H1 (cell line): ENCODE measurements at regions not wholly inside any gene's neighbourhood (a gene's known extent, or its start where the extent isn't known, plus 50 kb on each side); places are given as distances from the start of the nearest gene placed in this dataset.

Source experiments
- CTCF ChIA-PET: fragments of 300-600 bp; sonication (Branson Sonifier 250); formaldehyde crosslinking; loops from one replicate; lab custom pipeline; 2021; ENCODE audit not compliant: partially characterized antibody; lab: Charles Lee
- POLR2A ChIA-PET: fragments of 300-600 bp; sonication (Branson Sonifier 250); formaldehyde crosslinking; loops from one replicate; lab custom pipeline; 2021; ENCODE audit warnings: inconsistent platforms; ENCODE audit not compliant: partially characterized antibody; lab: Charles Lee
- DNase-seq, 2 experiments: peaks; one replicate each; pipeline versions ENCODE4 v3.0.0 to v3.0.0-alpha.2; 2010 to 2022; ENCODE audit warnings: low spot score in 2 of 2, low read depth in 1 of 2, mixed read lengths in 1 of 2
- FAIRE-seq: peaks from 2 replicates; lab custom pipeline; 2011; peaks lifted over from hg19 to GRCh38; lab: Jason Lieb, UNC
- H2AFZ ChIP-seq: 2 replicates; pipeline ENCODE4 v1.8.1; 2012; ENCODE audit warnings: low read length, inconsistent platforms
- H2AK5ac ChIP-seq: 2 replicates; pipeline ENCODE4 v1.6.1; 2013; ENCODE audit warnings: low read depth, low read length
- H2BK120ac ChIP-seq: replicated peaks from 2 replicates; pipeline ENCODE3; 2013; ENCODE audit warnings: low read depth, low read length, inconsistent platforms
- H2BK12ac ChIP-seq: 2 replicates; pipeline ENCODE4 v1.6.1; 2013; ENCODE audit warnings: low read depth, low read length
- H2BK15ac ChIP-seq: 2 replicates; pipeline ENCODE4 v1.6.1; 2013; ENCODE audit warnings: low read length
- H2BK20ac ChIP-seq: 2 replicates; pipeline ENCODE4 v1.6.1; 2013; ENCODE audit warnings: low read length
- H2BK5ac ChIP-seq: 2 replicates; pipeline ENCODE4 v1.6.1; 2013; ENCODE audit warnings: low read depth, low read length
- H3K14ac ChIP-seq: 2 replicates; pipeline ENCODE4 v1.6.1; 2013; ENCODE audit warnings: inconsistent platforms; ENCODE audit not compliant: insufficient read length
- H3K18ac ChIP-seq: 2 replicates; pipeline ENCODE4 v1.6.1; 2013; ENCODE audit warnings: low read length; ENCODE audit errors: extremely low read depth
- H3K23ac ChIP-seq: 2 replicates; pipeline ENCODE4 v1.6.1; 2013; ENCODE audit warnings: inconsistent platforms; ENCODE audit not compliant: insufficient read length
- H3K23me2 ChIP-seq: 2 replicates; pipeline ENCODE4 v1.6.1; 2013; ENCODE audit warnings: low read depth, low read length
- H3K27ac ChIP-seq: 2 replicates; pipeline ENCODE4 v1.6.1; 2011; ENCODE audit warnings: low read depth, low read length, inconsistent platforms
- H3K27me3 ChIP-seq, 4 experiments: replicated peaks in 1 of 4; 1 replicate in 1 of 4; 2 replicates in 3 of 4; pipeline versions ENCODE4 v1.6.1 to v1.8.1; 2011 to 2013; ENCODE audit warnings: low read length in 3 of 4, mild to moderate bottlenecking in 3 of 4, inconsistent platforms in 2 of 4, mixed read lengths in 2 of 4, moderate library complexity in 1 of 4; ENCODE audit not compliant: control insufficient read depth in 3 of 4, insufficient read depth in 3 of 4; ENCODE audit errors: extremely low read depth in 1 of 4
- H3K36me3 ChIP-seq, 4 experiments: 2 replicates each; pipeline versions ENCODE4 v1.6.1 to v1.8.1; 2011 to 2013; ENCODE audit warnings: mild to moderate bottlenecking in 4 of 4, low read length in 3 of 4, moderate library complexity in 2 of 4, control low read depth in 1 of 4, inconsistent platforms in 1 of 4; ENCODE audit not compliant: insufficient read depth in 4 of 4, control insufficient read depth in 2 of 4
- H3K4ac ChIP-seq: replicated peaks from 2 replicates; pipeline ENCODE3; 2013; ENCODE audit warnings: low read length, low read depth, mixed read lengths, inconsistent platforms; ENCODE audit not compliant: insufficient read length
- H3K4me1 ChIP-seq, 4 experiments: replicated peaks in 1 of 4; 1 replicate in 1 of 4; 2 replicates in 3 of 4; pipeline versions ENCODE4 v1.6.1 to v1.8.1; 2011 to 2013; ENCODE audit warnings: low read length in 3 of 4, inconsistent platforms in 2 of 4, mixed read lengths in 1 of 4; ENCODE audit not compliant: insufficient read depth in 4 of 4, control insufficient read depth in 3 of 4
- H3K4me2 ChIP-seq, 2 experiments: 2 replicates each; pipeline versions ENCODE4 v1.6.1 to v1.8.1; 2011 to 2013; ENCODE audit warnings: low read depth in 2 of 2, low read length in 2 of 2, control low read depth in 1 of 2, inconsistent platforms in 1 of 2, mild to moderate bottlenecking in 1 of 2; ENCODE audit not compliant: insufficient read depth in 1 of 2
- H3K4me3 ChIP-seq, 4 experiments: fragments of 200-600, 300-600 bp in 1 of 4; sonication (generic), shearing (Covaris generic), sonication (Bioruptor Twin) in 1 of 4; 2 replicates each; pipeline versions ENCODE4 v1.5.1 to v1.8.1; 2011 to 2016; ENCODE audit warnings: low read length in 4 of 4, low read depth in 3 of 4, control low read depth in 2 of 4, inconsistent platforms in 2 of 4, mild to moderate bottlenecking in 2 of 4, mixed read lengths in 1 of 4, moderate library complexity in 1 of 4; ENCODE audit not compliant: insufficient read depth in 2 of 4; ENCODE audit errors: extremely low read depth in 1 of 4
- H3K56ac ChIP-seq: replicated peaks from 2 replicates; pipeline ENCODE3; 2013; ENCODE audit warnings: low read depth, mild to moderate bottlenecking, mixed read lengths, low read length, inconsistent platforms; ENCODE audit not compliant: insufficient read length
- H3K79me1 ChIP-seq: 2 replicates; pipeline ENCODE4 v1.6.1; 2013; ENCODE audit warnings: low read depth, low read length, control low read depth
- H3K79me2 ChIP-seq, 2 experiments: 2 replicates each; pipeline versions ENCODE4 v1.6.1 to v1.8.1; 2012 to 2013; ENCODE audit warnings: low read length in 2 of 2, mild to moderate bottlenecking in 2 of 2, inconsistent platforms in 1 of 2; ENCODE audit not compliant: insufficient read depth in 2 of 2, control insufficient read depth in 1 of 2
- H3K9ac ChIP-seq, 4 experiments: replicated peaks in 1 of 4; 1 replicate in 1 of 4; 2 replicates in 3 of 4; pipeline versions ENCODE4 v1.6.1 to v1.8.1; 2011 to 2013; ENCODE audit warnings: low read depth in 3 of 4, low read length in 3 of 4, control low read depth in 2 of 4, mild to moderate bottlenecking in 2 of 4, moderate library complexity in 2 of 4, inconsistent platforms in 1 of 4; ENCODE audit errors: extremely low read depth in 1 of 4
- H3K9me3 ChIP-seq, 2 experiments: 2 replicates each; pipeline versions ENCODE4 v1.6.1 to v1.8.1; 2012 to 2013; ENCODE audit warnings: mild to moderate bottlenecking in 2 of 2, moderate library complexity in 2 of 2, control low read depth in 1 of 2, inconsistent platforms in 1 of 2, low read depth in 1 of 2, low read length in 1 of 2, mixed read lengths in 1 of 2; ENCODE audit not compliant: insufficient read depth in 2 of 2
- H4K20me1 ChIP-seq, 2 experiments: replicated peaks in 1 of 2; 2 replicates each; pipeline versions ENCODE3 to v1.8.1; 2011 to 2013; ENCODE audit warnings: inconsistent platforms in 2 of 2, low read length in 2 of 2, mild to moderate bottlenecking in 1 of 2; ENCODE audit not compliant: insufficient read depth in 2 of 2, control insufficient read depth in 1 of 2
- H4K5ac ChIP-seq: 2 replicates; pipeline ENCODE4 v1.6.1; 2013; ENCODE audit warnings: low read length, low read depth, mixed read lengths, inconsistent platforms; ENCODE audit not compliant: insufficient read length
- H4K8ac ChIP-seq: 2 replicates; pipeline ENCODE4 v1.8.0; 2013; ENCODE audit warnings: mild to moderate bottlenecking, moderate library complexity, low read length, inconsistent platforms; ENCODE audit not compliant: insufficient read depth; ENCODE audit errors: extremely low read depth
- H4K91ac ChIP-seq: replicated peaks from 2 replicates; pipeline ENCODE3; 2013; ENCODE audit warnings: low read length, mixed read lengths, inconsistent platforms; ENCODE audit not compliant: insufficient read length
- CTCF ChIP-seq, 3 experiments: IDR thresholded peaks; 1 replicate in 2 of 3; 2 replicates in 1 of 3; pipeline versions ENCODE4 v1.5.1 to v1.6.1; 2011; ENCODE audit warnings: low read length in 3 of 3, mild to moderate bottlenecking in 3 of 3, inconsistent platforms in 2 of 3, low read depth in 1 of 3, moderate library complexity in 1 of 3; ENCODE audit not compliant: insufficient read depth in 1 of 3; ENCODE audit errors: control extremely low read depth in 1 of 3
- EGR1 ChIP-seq: IDR thresholded peaks from 2 replicates; pipeline ENCODE4 v1.6.1; 2011; ENCODE audit warnings: low read depth, low read length, borderline replicate concordance
- JUN ChIP-seq: IDR thresholded peaks from 2 replicates; pipeline ENCODE4 v1.6.1; 2011; ENCODE audit warnings: low read depth, mild to moderate bottlenecking, improper control_type of control experiment, low read length
- NRF1 ChIP-seq: IDR thresholded peaks from 2 replicates; pipeline ENCODE4 v1.6.1; 2011; ENCODE audit warnings: mild to moderate bottlenecking, low read depth, low read length, improper control_type of control experiment
- POLR2AphosphoS5 ChIP-seq: IDR thresholded peaks from 2 replicates; pipeline ENCODE4 v1.6.1; 2011; ENCODE audit warnings: low read depth, low read length
- SIRT6 ChIP-seq: IDR thresholded peaks from one replicate; pipeline ENCODE4 v1.7.1; 2012; ENCODE audit warnings: low read length, inconsistent platforms
- SRF ChIP-seq: IDR thresholded peaks from 2 replicates; pipeline ENCODE4 v1.6.1; 2011; ENCODE audit warnings: mild to moderate bottlenecking, low read depth, low read length, moderate library complexity
- USF2 ChIP-seq: IDR thresholded peaks from 2 replicates; pipeline ENCODE4 v1.6.1; 2011; ENCODE audit warnings: low read length, improper control_type of control experiment
- WGBS, 2 experiments: shearing (Covaris generic) in 1 of 2; methylation state at CpG; one replicate each; pipeline versions ENCODE4 v1.1.6 to v1.1.7; 2013 to 2015; ENCODE audit warnings: low lambda C conversion rate in 2 of 2, mixed read lengths in 2 of 2, inconsistent platforms in 1 of 2, low coverage in 1 of 2, missing lambda C conversion rate in 1 of 2; ENCODE audit not compliant: insufficient replicate concordance in 2 of 2, insufficient coverage in 1 of 2, insufficient read length in 1 of 2; ENCODE audit errors: extremely low coverage in 1 of 2, missing lambda C conversion rate in 1 of 2; 5-methylcytosine and 5-hydroxymethylcytosine counted together

- Histone ChIP-seq H2BK120ac (no peak overlapping the region), H2AK5ac (no peak overlapping the region), H3K9ac (no peak overlapping the region), H3K4me2 (no peak overlapping the region), H3K27me3 (no peaks in the 10 kb centered on the region), H3K23ac (no peak overlapping the region), H3K18ac (no peak overlapping the region), H3K36me3 (no peaks in the 10 kb centered on the region), H3K27ac (no peak overlapping the region), H3K9me3 (no peaks in the 10 kb centered on the region), H4K91ac (no peak overlapping the region), H3K79me1 (no peaks in the 10 kb centered on the region), H4K20me1 (no peaks in the 10 kb centered on the region), H3K4me1 (no peaks in the 10 kb centered on the region), H2BK5ac (no peak overlapping the region), H4K5ac (no peak overlapping the region), H3K14ac (no peak overlapping the region), H3K79me2 (no peaks in the 10 kb centered on the region), H4K8ac (no peak overlapping the region), H2BK15ac (no peak overlapping the region), H3K4me3 (no peak overlapping the region), H3K4ac (no peak overlapping the region), H2BK12ac (no peak overlapping the region), H3K56ac (no peak overlapping the region), H3K23me2 (no peaks in the 10 kb centered on the region), H2AFZ (no peak overlapping the region), H2BK20ac (no peak overlapping the region)
- DNase-seq (no peak), FAIRE-seq (no peak)
- CTCF ChIA-PET, result interaction anchor here (0.5 to 0.6 kb wide), 2 partner anchors 56 to 163 kb away, joined by 3 to 4 read pairs; no protein-coding TSS in a partner anchor
- POLR2A ChIA-PET, result no interaction called here
- no peak for TF ChIP-seq EGR1
- no peak for TF ChIP-seq NRF1
- TF ChIP-seq SIRT6, result no peak
- no peak for TF ChIP-seq CTCF (IDR thresholded peaks at IDR 0.05; ENCODE audit: control extremely low read depth in 1 of 3, insufficient read depth in 1 of 3, low read depth in 1 of 3, low read length in 3 of 3)
- no peak for TF ChIP-seq JUN
- no peak for TF ChIP-seq SRF
- no peak for TF ChIP-seq POLR2AphosphoS5
- TF ChIP-seq USF2, result no peak
- WGBS, 2 experiments, result 100% methylated on average over 1 of the region's 1 CpG; no CpG with 5 or more reads in 1 of the 2 experiments
These were observed 300.7 kb downstream of the SEC16B start for GRCh38 chr1:177669161-177669560.
